Naive thymus-derived CD4-positive, alpha-beta T cell (primary cell): ENCODE measurements at regions not wholly inside any gene's neighbourhood (a gene's known extent, or its start where the extent isn't known, plus 50 kb on each side); places are given as distances from the start of the nearest gene placed in this dataset.

Experiments used
- ATAC-seq: fragments of 150-1000 bp; cut with Tn5 transposase; 2 replicates; pipeline ENCODE4 v1.10.0; 2021; ENCODE audit warnings: mild to moderate bottlenecking, moderate library complexity
- CTCF ChIA-PET: fragments of 350-600 bp; sonication (Branson Sonifier 250); formaldehyde crosslinking; loops from one replicate; lab custom pipeline; 2021; ENCODE audit warnings: antibody characterized with exemption; lab: Charles Lee
- POLR2A ChIA-PET: fragments of 350-600 bp; sonication (Branson Sonifier 250); formaldehyde crosslinking; loops from one replicate; lab custom pipeline; 2021; ENCODE audit warnings: antibody characterized with exemption, inconsistent platforms; lab: Charles Lee
- DNase-seq, 9 donors: peaks; one replicate each; pipeline versions ENCODE4 v3.0.0 to v3.0.0-alpha.2; 2020 to 2022; ENCODE audit warnings: mixed read lengths in 1 of 9
- H3K27ac ChIP-seq: one replicate; pipeline ENCODE4 v1.7.0; 2013; ENCODE audit warnings: mild to moderate bottlenecking, low read depth, low read length, moderate library complexity
- H3K27me3 ChIP-seq, 2 donors: one replicate each; pipeline ENCODE4 v1.7.0; 2013; ENCODE audit warnings: low read length in 2 of 2, mild to moderate bottlenecking in 2 of 2, moderate library complexity in 2 of 2; ENCODE audit not compliant: control insufficient read depth in 2 of 2, insufficient read depth in 2 of 2
- H3K36me3 ChIP-seq, 3 experiments: 1 replicate in 2 of 3; 2 replicates in 1 of 3; pipeline ENCODE4 v1.7.0; 2013; ENCODE audit warnings: low read length in 3 of 3, mild to moderate bottlenecking in 3 of 3, moderate library complexity in 1 of 3; ENCODE audit not compliant: insufficient read depth in 3 of 3, control insufficient read depth in 2 of 3
- H3K4me1 ChIP-seq, 2 donors: one replicate each; pipeline ENCODE4 v1.7.0; 2013; ENCODE audit warnings: low read length in 2 of 2, mild to moderate bottlenecking in 2 of 2, moderate library complexity in 1 of 2; ENCODE audit not compliant: control insufficient read depth in 2 of 2, insufficient read depth in 2 of 2
- H3K4me3 ChIP-seq: 2 replicates; pipeline ENCODE4 v1.7.0; 2013; ENCODE audit warnings: mild to moderate bottlenecking, low read length
- H3K9me3 ChIP-seq, 3 experiments: 1 replicate in 2 of 3; 2 replicates in 1 of 3; pipeline ENCODE4 v1.7.0; 2013; ENCODE audit warnings: low read length in 3 of 3; ENCODE audit not compliant: control insufficient read depth in 2 of 3
- H3K27ac Mint-ChIP-seq, 9 donors: one replicate each; pipeline ENCODE4 v1.8.0; 2020 to 2022; ENCODE audit warnings: mixed read lengths in 9 of 9, mild to moderate bottlenecking in 8 of 9, moderate library complexity in 5 of 9, inconsistent platforms in 2 of 9
- H3K27me3 Mint-ChIP-seq, 5 donors: one replicate each; pipeline ENCODE4 v1.8.0; 2021 to 2022; ENCODE audit warnings: mixed read lengths in 5 of 5, mild to moderate bottlenecking in 1 of 5
- H3K36me3 Mint-ChIP-seq, 5 donors: one replicate each; pipeline ENCODE4 v1.8.0; 2020 to 2022; ENCODE audit warnings: mixed read lengths in 5 of 5, mild to moderate bottlenecking in 3 of 5, inconsistent platforms in 1 of 5
- H3K4me1 Mint-ChIP-seq, 7 donors: one replicate each; pipeline ENCODE4 v1.8.0; 2020 to 2022; ENCODE audit warnings: mixed read lengths in 7 of 7, mild to moderate bottlenecking in 3 of 7, inconsistent platforms in 1 of 7
- H3K4me3 Mint-ChIP-seq, 10 donors: one replicate each; pipeline ENCODE4 v1.8.0; 2020 to 2022; ENCODE audit warnings: mild to moderate bottlenecking in 10 of 10, mixed read lengths in 10 of 10, moderate library complexity in 6 of 10, inconsistent platforms in 2 of 10
- H3K9me3 Mint-ChIP-seq, 11 donors: one replicate each; pipeline ENCODE4 v1.8.0; 2020 to 2022; ENCODE audit warnings: mixed read lengths in 11 of 11, mild to moderate bottlenecking in 4 of 11, inconsistent platforms in 1 of 11, moderate library complexity in 1 of 11
- intact Hi-C, 2 donors: fragments of 100-400 bp; cut with micrococcal nuclease; formaldehyde crosslinking; loops; one replicate each; pipeline ENCODE4 v1.15.1; 2023

DNA sequence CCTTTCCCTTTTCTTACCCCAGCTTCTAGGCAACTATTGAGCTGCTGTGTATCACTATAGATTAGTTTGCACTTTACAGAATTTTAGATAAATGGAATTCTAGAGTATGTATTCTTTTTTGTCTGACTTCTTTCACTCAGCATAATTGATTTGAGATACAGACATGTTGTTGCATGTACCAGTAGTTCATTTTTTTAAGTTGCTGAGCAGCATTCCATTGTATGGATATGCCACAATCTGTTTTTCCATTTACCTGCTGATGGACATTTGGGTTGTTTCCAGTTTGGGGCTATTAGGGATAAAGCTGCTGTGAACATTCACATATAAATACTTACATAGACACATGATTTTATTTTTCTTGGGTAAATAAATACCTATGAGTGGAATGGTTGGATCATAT, 135.7 kb downstream of the IGF1 start:
- H3K27me3 ChIP-seq = no peaks in the 10 kb centered on the region
- Mint-ChIP-seq H3K4me3 (no peak overlapping the region), H3K27ac (no peak overlapping the region), H3K4me1 (peaks cover 0 to 4% (median 0%) of the 10 kb centered on the region in 7 donors), H3K9me3 (peaks cover 0 to 4% (median 0%) of the 10 kb centered on the region in 11 donors), H3K27me3 (peaks cover 0 to 9% (median 4%) of the 10 kb centered on the region in 5 donors), H3K36me3 (no peaks in the 10 kb centered on the region)
- no peaks in the 10 kb centered on the region for H3K36me3 ChIP-seq
- H3K4me3 ChIP-seq = no peak overlapping the region
- no peaks in the 10 kb centered on the region for H3K4me1 ChIP-seq
- POLR2A ChIA-PET = no interaction called here
- intact Hi-C loops = no loop called here
- DNase-seq (no peak), ATAC-seq (no peak)
- CTCF ChIA-PET = no interaction called here
- H3K9me3 ChIP-seq = no peaks in the 10 kb centered on the region
- H3K27ac ChIP-seq = no peak overlapping the region

DNA sequence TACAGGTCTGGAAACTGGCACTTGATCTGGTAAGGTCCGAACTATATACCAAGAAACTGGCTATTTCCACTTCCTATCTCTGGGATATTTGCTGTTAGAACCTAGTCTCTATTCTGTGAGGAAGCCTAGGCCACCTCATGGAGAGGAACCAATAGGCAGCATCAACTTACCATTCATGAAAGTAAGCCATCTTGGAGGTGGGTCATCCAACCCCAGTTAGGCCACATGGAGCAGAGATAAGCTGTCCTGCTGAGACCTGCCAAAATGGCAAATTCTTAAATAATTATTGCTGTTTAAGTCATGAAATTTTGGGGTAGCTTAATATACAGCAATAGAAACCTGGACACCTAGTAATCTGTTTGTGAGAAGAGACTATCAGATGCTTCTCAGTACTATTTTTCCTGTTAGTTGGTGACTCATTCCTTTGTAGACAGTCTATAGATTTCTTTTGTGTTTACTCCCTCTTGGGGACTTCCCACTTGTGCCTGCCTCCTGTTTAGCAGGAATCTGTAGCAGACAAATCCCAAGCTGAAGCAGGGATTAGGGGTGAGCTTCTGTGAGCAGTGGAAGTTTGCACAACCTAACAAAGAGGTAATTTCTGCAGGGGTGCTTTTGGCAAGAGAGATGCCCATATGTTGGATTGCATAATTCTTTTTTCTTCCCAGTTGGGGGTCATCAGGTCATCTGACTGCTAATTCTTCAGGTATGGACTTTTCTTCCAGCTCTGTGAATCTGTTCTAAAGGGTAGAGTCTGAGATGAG, 136.8 kb downstream of the IGF1 start:
- ATAC-seq (no peak), DNase-seq (no peak)
- Mint-ChIP-seq H3K4me1 (peaks cover 0 to 4% (median 0%) of the 10 kb centered on the region in 7 donors), H3K27ac (no peak overlapping the region), H3K36me3 (no peaks in the 10 kb centered on the region), H3K9me3 (peaks cover 0 to 4% (median 0%) of the 10 kb centered on the region in 11 donors), H3K4me3 (no peak overlapping the region), H3K27me3 (peaks cover 0 to 8% (median 2%) of the 10 kb centered on the region in 5 donors)
- Histone ChIP-seq H3K27ac (no peak overlapping the region), H3K9me3 (no peaks in the 10 kb centered on the region), H3K4me3 (no peak overlapping the region), H3K4me1 (no peaks in the 10 kb centered on the region), H3K36me3 (no peaks in the 10 kb centered on the region), H3K27me3 (no peaks in the 10 kb centered on the region)
- intact Hi-C loops = no loop called here
- ChIA-PET CTCF (no interaction called here), POLR2A (no interaction called here)

DNA sequence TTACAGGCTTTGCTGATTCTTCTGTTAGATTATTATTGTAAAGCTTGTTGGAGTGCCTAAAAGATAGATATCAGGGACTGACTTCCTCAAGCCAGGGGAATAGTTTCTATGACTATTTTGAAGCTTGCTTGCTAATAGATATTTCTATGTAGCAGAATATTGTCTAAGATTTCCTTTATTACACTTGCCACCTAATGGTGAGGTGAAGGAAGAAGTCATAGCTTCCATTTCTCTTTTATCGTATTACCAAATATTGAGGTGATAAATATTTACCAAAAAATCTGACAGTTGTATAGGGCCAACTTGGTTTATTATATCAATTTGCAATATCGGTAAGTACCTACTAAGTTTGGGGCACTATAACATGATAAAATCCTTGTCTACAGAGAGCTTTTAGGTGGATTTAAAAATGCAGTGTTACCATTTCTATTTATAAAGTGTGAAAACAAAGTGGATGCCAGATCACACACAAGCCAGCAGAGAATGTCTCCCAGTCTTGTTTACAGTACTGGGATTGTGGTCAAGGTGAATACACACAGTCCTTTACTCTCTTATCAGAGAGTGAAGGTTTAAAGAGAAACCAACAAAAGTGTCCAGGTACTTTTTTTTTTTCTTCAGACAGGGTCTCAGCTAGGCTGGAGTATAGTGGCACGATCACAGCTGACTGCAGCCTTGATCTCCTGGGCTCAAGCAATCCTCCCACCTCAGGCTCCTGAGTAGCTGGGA, 137.9 kb downstream of the IGF1 start:
- CTCF ChIA-PET = interaction anchor here (0.6 kb wide), 1 partner anchor 106 kb away, joined by 3 read pairs; no protein-coding TSS in a partner anchor
- H3K27me3 Mint-ChIP-seq = peaks cover 0 to 7% (median 5%) of the 10 kb centered on the region in 5 donors
- H3K27me3 ChIP-seq = no peaks in the 10 kb centered on the region
- DNase-seq = no peak
- H3K9me3 Mint-ChIP-seq = peaks cover 0 to 8% (median 0%) of the 10 kb centered on the region in 11 donors
- no peak overlapping the region for H3K4me3 ChIP-seq
- no peaks in the 10 kb centered on the region for H3K36me3 Mint-ChIP-seq
- H3K4me1 ChIP-seq = no peaks in the 10 kb centered on the region
- intact Hi-C loops = no loop called here
- POLR2A ChIA-PET = no interaction called here
- no peak overlapping the region for H3K27ac Mint-ChIP-seq
- no peak overlapping the region for H3K4me3 Mint-ChIP-seq
- H3K36me3 ChIP-seq = no peaks in the 10 kb centered on the region
- no peak for ATAC-seq
- H3K27ac ChIP-seq = no peak overlapping the region
- H3K9me3 ChIP-seq = no peaks in the 10 kb centered on the region
- peaks cover 0 to 4% (median 0%) of the 10 kb centered on the region in 7 donors for H3K4me1 Mint-ChIP-seq

DNA sequence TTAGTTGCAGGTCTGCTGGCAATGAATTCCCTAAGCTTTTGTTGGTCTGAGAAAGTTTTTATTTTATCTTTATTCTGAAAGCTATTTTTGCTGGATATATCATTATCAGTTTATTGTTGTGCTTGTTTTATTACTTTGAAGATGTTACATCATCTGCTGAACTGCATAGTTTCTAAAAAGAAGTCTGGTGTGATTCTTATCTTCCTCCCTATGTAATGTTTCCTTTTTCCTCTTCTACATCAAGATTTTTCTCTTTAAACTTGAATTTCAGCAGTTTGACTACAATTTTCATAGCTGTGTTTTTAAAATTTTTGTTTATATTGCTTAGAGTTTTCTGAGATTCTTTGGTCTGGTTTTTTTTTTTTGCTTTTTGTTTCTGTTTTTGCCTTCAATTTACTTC, 137.1 kb upstream of the PMCH start:
- Mint-ChIP-seq H3K27me3 (peaks cover 0 to 20% (median 7%) of the 10 kb centered on the region in 5 donors), H3K36me3 (no peaks in the 10 kb centered on the region), H3K9me3 (peaks cover 0 to 16% (median 3%) of the 10 kb centered on the region in 11 donors), H3K4me3 (no peak overlapping the region), H3K27ac (no peak overlapping the region), H3K4me1 (peaks cover 0 to 1% (median 0%) of the 10 kb centered on the region in 7 donors)
- Histone ChIP-seq H3K4me1 (no peaks in the 10 kb centered on the region), H3K27me3 (no peaks in the 10 kb centered on the region), H3K9me3 (no peaks in the 10 kb centered on the region), H3K27ac (no peak overlapping the region), H3K4me3 (no peak overlapping the region), H3K36me3 (no peaks in the 10 kb centered on the region)
- DNase-seq (no peak), ATAC-seq (no peak)
- intact Hi-C loops = no loop called here
- POLR2A ChIA-PET = no interaction called here
- CTCF ChIA-PET = no interaction called here

DNA sequence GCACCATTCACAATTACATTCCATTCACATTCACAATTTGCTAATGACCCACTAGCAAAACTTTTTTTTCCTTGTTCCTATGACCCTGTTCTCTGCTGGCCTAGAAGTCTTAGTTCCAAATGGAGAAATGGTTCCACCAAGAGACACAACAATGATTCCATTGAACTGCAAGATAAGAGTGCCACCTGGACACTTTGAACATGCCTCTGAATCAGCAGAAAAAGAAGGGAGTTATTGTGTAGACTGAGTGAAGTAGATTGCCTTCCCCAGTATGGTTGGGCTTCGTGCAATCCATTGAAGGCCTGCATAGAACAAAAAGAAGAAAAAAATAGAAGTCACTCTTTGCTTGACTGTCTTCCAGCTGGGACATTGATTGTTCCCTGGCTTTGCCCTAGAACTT, 133.8 kb upstream of the PMCH start:
- Histone ChIP-seq H3K36me3 (no peaks in the 10 kb centered on the region), H3K27me3 (no peaks in the 10 kb centered on the region), H3K27ac (no peak overlapping the region), H3K9me3 (no peaks in the 10 kb centered on the region), H3K4me1 (no peaks in the 10 kb centered on the region), H3K4me3 (no peak overlapping the region)
- H3K4me1 Mint-ChIP-seq = no peaks in the 10 kb centered on the region
- H3K4me3 Mint-ChIP-seq = no peak overlapping the region
- peaks cover 0 to 13% (median 2%) of the 10 kb centered on the region in 11 donors for H3K9me3 Mint-ChIP-seq
- ChIA-PET CTCF (no interaction called here), POLR2A (no interaction called here)
- intact Hi-C loops = no loop called here
- DNase-seq (no peak), ATAC-seq (no peak)
- peaks cover 0 to 8% (median 2%) of the 10 kb centered on the region in 5 donors for H3K27me3 Mint-ChIP-seq
- no peak overlapping the region for H3K27ac Mint-ChIP-seq
- H3K36me3 Mint-ChIP-seq = no peaks in the 10 kb centered on the region

DNA sequence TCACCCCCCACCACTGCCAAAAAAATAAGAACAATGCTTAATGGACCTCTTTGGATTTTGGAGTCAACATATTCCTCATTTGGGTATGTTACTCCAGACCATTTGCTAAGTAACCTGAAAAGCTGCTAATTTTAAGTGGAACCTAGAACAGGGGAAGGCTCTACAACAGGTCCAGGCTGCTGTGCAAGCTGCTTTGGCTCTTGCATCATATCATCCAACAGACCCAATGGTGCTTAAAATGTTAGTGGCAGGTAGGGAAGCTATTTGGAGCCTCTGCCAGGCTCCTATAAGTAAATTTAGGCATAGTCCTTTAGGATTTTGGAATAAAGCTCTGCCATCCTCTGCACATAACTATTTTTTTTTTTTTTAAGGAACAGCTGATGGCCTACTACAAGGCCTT, 132.2 kb upstream of the PMCH start:
- H3K27me3 Mint-ChIP-seq = peaks cover 0 to 12% (median 0%) of the 10 kb centered on the region in 5 donors
- H3K27ac Mint-ChIP-seq = no peak overlapping the region
- H3K4me1 Mint-ChIP-seq = no peaks in the 10 kb centered on the region
- CTCF ChIA-PET = no interaction called here
- peaks cover 0 to 17% (median 2%) of the 10 kb centered on the region in 11 donors for H3K9me3 Mint-ChIP-seq
- no peak overlapping the region for H3K4me3 Mint-ChIP-seq
- no peak for DNase-seq
- no peaks in the 10 kb centered on the region for H3K36me3 Mint-ChIP-seq
- no peak for ATAC-seq
- Histone ChIP-seq H3K9me3 (no peaks in the 10 kb centered on the region), H3K4me3 (no peak overlapping the region), H3K27ac (no peak overlapping the region), H3K27me3 (no peaks in the 10 kb centered on the region), H3K36me3 (no peaks in the 10 kb centered on the region), H3K4me1 (no peaks in the 10 kb centered on the region)
- POLR2A ChIA-PET = no interaction called here
- intact Hi-C loops = no loop called here
